H9 (cell line): ENCODE measurements at regions not wholly inside any gene's neighbourhood (a gene's known extent, or its start where the extent isn't known, plus 50 kb on each side); places are given as distances from the start of the nearest gene placed in this dataset.

Experiments
- DNase-seq: peaks from one replicate; pipeline ENCODE4 v3.0.0-alpha.2; 2017
- H2AFZ ChIP-seq: one replicate; pipeline ENCODE4 v1.6.1; 2013; ENCODE audit warnings: mild to moderate bottlenecking, low read length, control low read depth, moderate library complexity
- H2AK5ac ChIP-seq: 2 replicates; pipeline ENCODE4 v1.6.1; 2013; ENCODE audit warnings: low read length, control low read depth, mixed read lengths; ENCODE audit not compliant: insufficient read length
- H2BK120ac ChIP-seq: one replicate; pipeline ENCODE4 v1.6.1; 2013; ENCODE audit warnings: low read depth, mild to moderate bottlenecking, low read length, control low read depth, inconsistent platforms; ENCODE audit not compliant: poor library complexity, severe bottlenecking
- H2BK12ac ChIP-seq: 2 replicates; pipeline ENCODE4 v1.6.1; 2013; ENCODE audit warnings: low read length, control low read depth, mixed read lengths, low read depth; ENCODE audit not compliant: insufficient read length
- H2BK15ac ChIP-seq: 2 replicates; pipeline ENCODE4 v1.6.1; 2013; ENCODE audit warnings: low read depth, low read length, control low read depth
- H2BK20ac ChIP-seq: one replicate; pipeline ENCODE4 v1.6.1; 2013; ENCODE audit warnings: low read depth, mild to moderate bottlenecking, low read length, control low read depth, inconsistent platforms; ENCODE audit not compliant: poor library complexity, severe bottlenecking
- H2BK5ac ChIP-seq: 2 replicates; pipeline ENCODE4 v1.6.1; 2013; ENCODE audit warnings: low read length, control low read depth, mixed read lengths; ENCODE audit not compliant: insufficient read length
- H3K14ac ChIP-seq: 2 replicates; pipeline ENCODE4 v1.6.1; 2013; ENCODE audit warnings: low read length, control low read depth; ENCODE audit not compliant: insufficient read depth
- H3K18ac ChIP-seq: 2 replicates; pipeline ENCODE4 v1.6.1; 2013; ENCODE audit warnings: low read depth, mild to moderate bottlenecking, mixed read lengths, low read length, control low read depth; ENCODE audit not compliant: insufficient read length
- H3K23ac ChIP-seq: 2 replicates; pipeline ENCODE4 v1.6.1; 2013; ENCODE audit warnings: low read length, control low read depth, mixed read lengths, low read depth; ENCODE audit not compliant: insufficient read length
- H3K23me2 ChIP-seq: 2 replicates; pipeline ENCODE4 v1.6.1; 2013; ENCODE audit warnings: low read depth, mild to moderate bottlenecking, mixed read lengths, low read length, control low read depth; ENCODE audit not compliant: insufficient read length, poor library complexity, severe bottlenecking
- H3K27ac ChIP-seq: 2 replicates; pipeline ENCODE4 v1.5.1; 2013; ENCODE audit warnings: low read length, control low read depth, mixed read lengths, low read depth; ENCODE audit not compliant: insufficient read length
- H3K27me3 ChIP-seq: 2 replicates; pipeline ENCODE4 v1.6.1; 2013; ENCODE audit warnings: low read length, control low read depth, inconsistent platforms; ENCODE audit not compliant: insufficient read depth
- H3K4ac ChIP-seq: 2 replicates; pipeline ENCODE4 v1.6.1; 2013; ENCODE audit warnings: low read depth, mild to moderate bottlenecking, control low read depth, inconsistent platforms, low read length, moderate library complexity
- H3K4me1 ChIP-seq: 2 replicates; pipeline ENCODE4 v1.6.1; 2013; ENCODE audit warnings: low read length, control low read depth, inconsistent platforms; ENCODE audit not compliant: insufficient read depth
- H3K4me2 ChIP-seq: 2 replicates; pipeline ENCODE4 v1.6.1; 2013; ENCODE audit warnings: low read length, control low read depth, mixed read lengths; ENCODE audit not compliant: insufficient read length, insufficient read depth
- H3K56ac ChIP-seq: 2 replicates; pipeline ENCODE4 v1.6.1; 2013; ENCODE audit warnings: low read depth, mild to moderate bottlenecking, mixed read lengths, low read length, control low read depth; ENCODE audit not compliant: insufficient read length
- H3K79me1 ChIP-seq: 2 replicates; pipeline ENCODE4 v1.6.1; 2013; ENCODE audit warnings: low read depth, mild to moderate bottlenecking, moderate library complexity, low read length, control low read depth, inconsistent platforms; ENCODE audit not compliant: insufficient read depth, poor library complexity, severe bottlenecking
- H3K79me2 ChIP-seq: 2 replicates; pipeline ENCODE4 v1.6.1; 2013; ENCODE audit warnings: low read length, control low read depth, inconsistent platforms; ENCODE audit not compliant: insufficient read depth
- H3K9ac ChIP-seq: 2 replicates; pipeline ENCODE4 v1.6.1; 2013; ENCODE audit warnings: low read length, control low read depth, mixed read lengths; ENCODE audit not compliant: insufficient read length; ENCODE audit errors: extremely low read depth
- H3K9me3 ChIP-seq: one replicate; pipeline ENCODE4 v1.6.1; 2013; ENCODE audit warnings: low read depth, low read length, inconsistent platforms; ENCODE audit not compliant: control insufficient read depth
- H3T11ph ChIP-seq: one replicate; pipeline ENCODE4 v1.6.1; 2013; ENCODE audit warnings: mild to moderate bottlenecking, low read length, control low read depth, inconsistent platforms
- H4K20me1 ChIP-seq: one replicate; pipeline ENCODE4 v1.6.1; 2013; ENCODE audit not compliant: control insufficient read depth, insufficient read length, insufficient read depth
- H4K5ac ChIP-seq: 2 replicates; pipeline ENCODE4 v1.6.1; 2013; ENCODE audit warnings: low read depth, mild to moderate bottlenecking, mixed read lengths, low read length, control low read depth; ENCODE audit not compliant: insufficient read length
- H4K8ac ChIP-seq: replicated peaks from 2 replicates; pipeline ENCODE4 v1.6.1; 2013; ENCODE audit warnings: low read length, control low read depth, mixed read lengths, low read depth; ENCODE audit not compliant: insufficient read length
- H4K91ac ChIP-seq: 2 replicates; pipeline ENCODE4 v1.6.1; 2013; ENCODE audit warnings: low read depth, mild to moderate bottlenecking, moderate library complexity, mixed read lengths, low read length, control low read depth; ENCODE audit not compliant: insufficient read length
- H3K27ac Mint-ChIP-seq, 3 experiments: 2 replicates in 2 of 3; 3 replicates in 1 of 3; pipeline ENCODE4 v1.8.0; 2020 to 2021; ENCODE audit warnings: mixed read lengths in 3 of 3, mild to moderate bottlenecking in 1 of 3, moderate library complexity in 1 of 3
- H3K27me3 Mint-ChIP-seq: 2 replicates; pipeline ENCODE4 v1.8.0; 2021; ENCODE audit warnings: low read depth, mild to moderate bottlenecking, moderate library complexity, mixed read lengths
- H3K36me3 Mint-ChIP-seq, 3 experiments: 2 replicates in 2 of 3; 3 replicates in 1 of 3; pipeline ENCODE4 v1.8.0; 2020 to 2021; ENCODE audit warnings: low read depth in 3 of 3, mixed read lengths in 3 of 3; ENCODE audit not compliant: insufficient read depth in 1 of 3
- H3K4me1 Mint-ChIP-seq, 2 experiments: 2 replicates each; pipeline ENCODE4 v1.8.0; 2020; ENCODE audit warnings: mixed read lengths in 2 of 2
- H3K4me3 Mint-ChIP-seq, 2 experiments: 2 replicates in 1 of 2; 3 replicates in 1 of 2; pipeline ENCODE4 v1.8.0; 2020 to 2021; ENCODE audit warnings: mild to moderate bottlenecking in 2 of 2, mixed read lengths in 2 of 2, moderate library complexity in 1 of 2
- H3K9me3 Mint-ChIP-seq, 2 experiments: 2 replicates in 1 of 2; 3 replicates in 1 of 2; pipeline ENCODE4 v1.8.0; 2020; ENCODE audit warnings: mild to moderate bottlenecking in 2 of 2, mixed read lengths in 2 of 2, moderate library complexity in 1 of 2
- CTCF ChIP-seq: fragments of 200-600 bp; sonication (generic); conservative IDR thresholded peaks from 3 replicates; pipeline ENCODE4 v1.8.0; 2021; ENCODE audit warnings: antibody characterized with exemption, mild to moderate bottlenecking
- WGBS: extraction: QIAGEN DNeasy Blood & Tissue Kit; methylation state at CpG from one replicate; pipeline ENCODE4 v1.1.7; 2013; ENCODE audit warnings: missing lambda C conversion rate, low lambda C conversion rate, mixed read lengths; ENCODE audit not compliant: insufficient read length; ENCODE audit errors: extremely low coverage; 5-methylcytosine and 5-hydroxymethylcytosine counted together

- no peak overlapping the region for H2BK12ac ChIP-seq
- no peak overlapping the region for H3K56ac ChIP-seq
- H3K79me2 ChIP-seq, result no peaks in the 10 kb centered on the region
- DNase-seq, result no peak
- no peaks in the 10 kb centered on the region for H3K27me3 ChIP-seq
- no peak overlapping the region for H2BK15ac ChIP-seq
- no peak overlapping the region for H3K23ac ChIP-seq
- no peaks in the 10 kb centered on the region for H3K23me2 ChIP-seq
- Mint-ChIP-seq H3K36me3 (no peaks in the 10 kb centered on the region; a peak in 1 of 7 replicates), H3K27me3 (peaks cover 4% of the 10 kb centered on the region), H3K4me3 (no peak overlapping the region), H3K9me3 (peaks cover 0 to 2% of the 10 kb centered on the region in 2 experiments; a peak in 2 of 5 replicates), H3K4me1 (no peaks in the 10 kb centered on the region), H3K27ac (no peak overlapping the region)
- no peak overlapping the region for H2BK20ac ChIP-seq
- H2AK5ac ChIP-seq, result no peak overlapping the region
- WGBS, result no CpG with 5 or more reads among the region's 4 CpGs
- no peaks in the 10 kb centered on the region for H3K4me1 ChIP-seq
- H4K91ac ChIP-seq, result no peak overlapping the region
- H3K14ac ChIP-seq, result no peak overlapping the region
- H3T11ph ChIP-seq, result no peak overlapping the region
- H4K5ac ChIP-seq, result no peak overlapping the region
- no peak overlapping the region for H3K9ac ChIP-seq
- H4K8ac ChIP-seq, result no peak overlapping the region
- no peak for TF ChIP-seq CTCF
- H3K4me2 ChIP-seq, result no peak overlapping the region
- no peaks in the 10 kb centered on the region for H3K9me3 ChIP-seq
- no peak overlapping the region for H2AFZ ChIP-seq
- no peaks in the 10 kb centered on the region for H3K79me1 ChIP-seq
- H3K27ac ChIP-seq, result no peak overlapping the region
- no peaks in the 10 kb centered on the region for H4K20me1 ChIP-seq
- no peak overlapping the region for H3K18ac ChIP-seq
- H2BK120ac ChIP-seq, result no peak overlapping the region
- no peak overlapping the region for H2BK5ac ChIP-seq
- H3K4ac ChIP-seq, result no peak overlapping the region
Observed at GRCh38 chr10:28845009-28845682, 167.8 kb downstream of the BAMBI start.
